Tibial artery (tissue), 4 donors: ENCODE measurements at regions not wholly inside any gene's neighbourhood (a gene's known extent, or its start where the extent isn't known, plus 50 kb on each side); places are given as distances from the start of the nearest gene placed in this dataset.

Experiments
- DNase-seq, 2 donors: peaks; one replicate each; pipeline ENCODE4 v3.0.0-alpha.2; 2019
- H3K27ac ChIP-seq, 2 donors: fragments of 200-600 bp; sonication (generic) in 1 of 2; 1 replicate in 1 of 2; 2 replicates in 1 of 2; pipeline ENCODE4 v1.5.1; 2018 to 2019; ENCODE audit warnings: mild to moderate bottlenecking in 1 of 2
- H3K27me3 ChIP-seq, 2 donors: fragments of 200-600 bp; sonication (generic) in 1 of 2; one replicate each; pipeline versions ENCODE4 v1.5.1 to v1.6.0; 2016 to 2019
- H3K36me3 ChIP-seq, 3 donors: fragments of 200-600 bp; sonication (generic) in 2 of 3; one replicate each; pipeline ENCODE4 v1.5.1; 2016 to 2019; ENCODE audit warnings: mild to moderate bottlenecking in 2 of 3
- H3K4me1 ChIP-seq, 4 donors: fragments of 200-600 bp; sonication (generic) in 2 of 4; 1 replicate in 3 of 4; 2 replicates in 1 of 4; pipeline ENCODE4 v1.5.1; 2016 to 2019
- H3K4me3 ChIP-seq, 2 donors: fragments of 200-600 bp; sonication (generic) in 1 of 2; 1 replicate in 1 of 2; 2 replicates in 1 of 2; pipeline ENCODE4 v1.5.1; 2018 to 2019; ENCODE audit warnings: mild to moderate bottlenecking in 2 of 2
- H3K9me3 ChIP-seq, 3 donors: fragments of 200-600 bp; sonication (generic) in 1 of 3; one replicate each; pipeline ENCODE4 v1.5.1; 2016 to 2019
- intact Hi-C: fragments of 100-400 bp; cut with DNase I; formaldehyde crosslinking; loops from one replicate; pipeline ENCODE4 v1.15.0; 2023; ENCODE audit warnings: low total_unique reads
- TF ChIP-seq, protein P1 (sequence below), 2 experiments: fragments of 200-600 bp in 1 of 2; fragments of 450-650 bp in 1 of 2; IDR thresholded peaks; one replicate each; pipeline ENCODE4 v1.5.1; 2017 to 2019; ENCODE audit warnings: antibody characterized with exemption in 2 of 2, mild to moderate bottlenecking in 1 of 2, moderate library complexity in 1 of 2

DNA sequence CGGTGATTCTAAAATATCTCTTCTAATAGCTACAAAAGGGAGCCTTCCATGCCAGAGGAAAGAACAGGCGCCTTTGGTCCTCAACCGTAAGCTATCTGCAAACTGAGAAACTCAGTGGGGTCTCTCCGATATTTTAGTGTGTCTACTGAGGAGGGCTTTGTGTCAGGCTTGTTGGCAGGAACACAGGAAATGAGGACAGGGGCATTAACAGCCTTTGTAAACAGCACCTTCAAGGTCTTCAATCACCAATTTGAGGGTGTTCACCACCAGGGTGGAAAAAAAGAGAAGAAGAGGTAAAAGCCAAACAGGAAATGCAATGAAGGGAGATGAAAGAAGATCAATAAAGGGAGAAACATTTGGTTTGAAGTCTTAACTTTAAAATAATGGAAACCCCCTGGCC, 580.1 kb upstream of the SALL1 start:
- H3K27me3 ChIP-seq, result no peaks in the 10 kb centered on the region
- intact Hi-C loops, result no loop called here
- H3K4me3 ChIP-seq, result no peak overlapping the region
- DNase-seq, result no peak
- no peaks in the 10 kb centered on the region for H3K36me3 ChIP-seq
- no peaks in the 10 kb centered on the region for H3K4me1 ChIP-seq
- no peak overlapping the region for H3K27ac ChIP-seq
- TF ChIP-seq, protein P1, sequence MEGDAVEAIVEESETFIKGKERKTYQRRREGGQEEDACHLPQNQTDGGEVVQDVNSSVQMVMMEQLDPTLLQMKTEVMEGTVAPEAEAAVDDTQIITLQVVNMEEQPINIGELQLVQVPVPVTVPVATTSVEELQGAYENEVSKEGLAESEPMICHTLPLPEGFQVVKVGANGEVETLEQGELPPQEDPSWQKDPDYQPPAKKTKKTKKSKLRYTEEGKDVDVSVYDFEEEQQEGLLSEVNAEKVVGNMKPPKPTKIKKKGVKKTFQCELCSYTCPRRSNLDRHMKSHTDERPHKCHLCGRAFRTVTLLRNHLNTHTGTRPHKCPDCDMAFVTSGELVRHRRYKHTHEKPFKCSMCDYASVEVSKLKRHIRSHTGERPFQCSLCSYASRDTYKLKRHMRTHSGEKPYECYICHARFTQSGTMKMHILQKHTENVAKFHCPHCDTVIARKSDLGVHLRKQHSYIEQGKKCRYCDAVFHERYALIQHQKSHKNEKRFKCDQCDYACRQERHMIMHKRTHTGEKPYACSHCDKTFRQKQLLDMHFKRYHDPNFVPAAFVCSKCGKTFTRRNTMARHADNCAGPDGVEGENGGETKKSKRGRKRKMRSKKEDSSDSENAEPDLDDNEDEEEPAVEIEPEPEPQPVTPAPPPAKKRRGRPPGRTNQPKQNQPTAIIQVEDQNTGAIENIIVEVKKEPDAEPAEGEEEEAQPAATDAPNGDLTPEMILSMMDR (IDR thresholded peaks at IDR 0.05), result no peak
- H3K9me3 ChIP-seq, result no peaks in the 10 kb centered on the region

DNA sequence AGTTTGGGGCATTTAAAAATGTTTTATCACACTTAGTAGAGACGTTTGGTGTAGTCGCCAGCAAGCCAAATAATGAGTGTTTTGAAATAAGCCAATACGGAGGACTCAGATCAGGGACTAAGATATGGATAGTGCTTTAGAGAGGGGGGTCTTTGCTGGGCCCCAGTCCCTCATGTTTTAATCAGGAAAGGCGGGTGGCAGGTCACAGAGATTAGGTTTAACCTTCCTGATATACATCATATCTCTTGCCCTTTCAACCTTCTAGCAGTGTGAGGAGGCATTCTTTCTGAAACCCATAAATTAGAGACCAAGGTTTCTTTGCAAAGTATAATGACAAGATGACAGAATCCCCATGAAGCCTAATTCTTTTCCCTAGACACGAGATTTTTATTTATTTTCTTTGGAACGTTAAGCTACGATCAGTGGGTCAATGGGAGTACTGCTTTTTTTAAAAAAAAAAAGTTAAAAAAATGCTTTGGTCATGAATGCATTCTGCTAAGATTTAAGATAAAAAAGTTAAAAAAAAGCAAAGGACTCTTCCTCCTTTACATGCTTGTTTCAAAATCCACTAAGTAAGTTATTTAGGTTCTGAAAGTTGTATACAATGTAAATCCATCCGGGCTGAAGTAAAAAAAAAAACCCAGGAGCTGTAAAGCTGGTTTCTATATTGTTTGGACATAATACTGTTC, 572.1 kb upstream of the SALL1 start:
- intact Hi-C loops, result no loop called here
- Histone ChIP-seq H3K27ac (no peak overlapping the region), H3K9me3 (no peaks in the 10 kb centered on the region), H3K4me1 (no peaks in the 10 kb centered on the region), H3K27me3 (no peaks in the 10 kb centered on the region), H3K4me3 (no peak overlapping the region), H3K36me3 (no peaks in the 10 kb centered on the region)
- no peak for DNase-seq
- TF ChIP-seq, protein P1 (IDR thresholded peaks at IDR 0.05), result no peak

DNA sequence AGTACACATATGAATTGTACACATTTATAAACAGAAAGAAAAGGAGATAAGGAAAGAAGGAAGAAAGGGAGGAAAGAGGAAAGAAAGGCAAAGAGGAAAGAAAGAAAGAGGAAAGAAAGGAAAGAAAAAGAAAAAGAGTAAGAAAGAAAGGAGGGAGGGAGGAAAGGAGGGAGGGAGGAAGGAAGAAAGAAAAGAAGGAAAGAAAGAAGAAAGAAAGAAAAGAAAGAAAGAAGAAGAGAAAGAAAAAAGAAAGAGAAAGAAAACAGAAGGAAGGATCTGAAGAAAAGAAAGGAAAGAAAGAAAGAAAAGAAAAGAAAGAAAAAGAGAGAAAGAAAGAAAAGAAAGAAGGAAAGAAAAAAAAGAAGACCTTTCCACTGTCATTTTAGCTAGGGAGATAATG, 571.4 kb upstream of the SALL1 start:
- no peaks in the 10 kb centered on the region for H3K9me3 ChIP-seq
- no peaks in the 10 kb centered on the region for H3K4me1 ChIP-seq
- no peak for DNase-seq
- H3K27me3 ChIP-seq, result no peaks in the 10 kb centered on the region
- H3K36me3 ChIP-seq, result no peaks in the 10 kb centered on the region
- H3K27ac ChIP-seq, result no peak overlapping the region
- H3K4me3 ChIP-seq, result no peak overlapping the region
- intact Hi-C loops, result no loop called here
- TF ChIP-seq, protein P1 (IDR thresholded peaks at IDR 0.05), result no peak

DNA sequence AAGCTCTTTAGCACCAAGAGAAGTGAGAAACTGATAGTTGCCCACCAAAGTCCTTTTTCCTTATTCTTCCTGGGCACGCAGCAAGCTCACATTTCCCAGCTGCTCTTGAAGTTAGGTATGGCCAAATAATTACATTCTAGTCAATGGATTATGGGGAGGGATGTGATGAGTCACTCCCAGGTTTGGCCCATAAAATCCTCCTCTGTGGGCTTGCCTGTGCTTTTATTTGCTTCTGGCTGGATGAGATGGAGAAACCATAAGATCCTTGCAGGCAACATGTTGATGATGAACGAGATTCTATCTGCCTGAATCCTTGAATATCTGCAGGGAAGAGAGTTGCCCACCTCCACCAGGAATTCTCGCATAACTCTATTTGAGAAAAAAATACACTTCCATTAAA, 568.3 kb upstream of the SALL1 start:
- no peaks in the 10 kb centered on the region for H3K4me1 ChIP-seq
- no peak overlapping the region for H3K4me3 ChIP-seq
- no peaks in the 10 kb centered on the region for H3K27me3 ChIP-seq
- intact Hi-C loops, result no loop called here
- TF ChIP-seq, protein P1 (IDR thresholded peaks at IDR 0.05), result no peak
- H3K9me3 ChIP-seq, result peaks cover 0 to 4% (median 0%) of the 10 kb centered on the region in 3 donors
- H3K36me3 ChIP-seq, result no peaks in the 10 kb centered on the region
- H3K27ac ChIP-seq, result no peak overlapping the region
- DNase-seq, result no peak

DNA sequence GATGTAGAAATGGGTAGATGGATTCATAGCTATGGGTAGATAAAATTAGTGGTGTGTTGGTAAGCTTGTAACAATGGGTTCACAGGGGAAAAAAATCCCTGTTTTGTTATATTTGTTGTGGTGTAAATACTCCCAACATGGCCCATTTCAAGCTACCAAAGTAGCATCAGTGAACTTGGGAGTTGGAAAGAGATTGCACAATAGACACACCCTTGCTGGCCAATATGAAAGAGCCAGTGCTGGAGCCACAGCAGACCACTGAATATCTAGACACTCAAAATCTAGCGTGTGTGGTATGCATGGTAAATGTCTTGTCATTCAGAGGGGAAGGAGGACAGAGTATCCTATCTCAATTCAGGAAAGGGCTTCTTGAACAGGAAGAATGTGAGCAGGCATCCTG, 565.1 kb upstream of the SALL1 start:
- peaks cover 0 to 7% (median 0%) of the 10 kb centered on the region in 3 donors for H3K9me3 ChIP-seq
- intact Hi-C loops, result no loop called here
- H3K36me3 ChIP-seq, result no peaks in the 10 kb centered on the region
- H3K27me3 ChIP-seq, result no peaks in the 10 kb centered on the region
- H3K4me3 ChIP-seq, result no peak overlapping the region
- no peak for DNase-seq
- TF ChIP-seq, protein P1 (IDR thresholded peaks at IDR 0.05), result no peak
- no peaks in the 10 kb centered on the region for H3K4me1 ChIP-seq
- no peak overlapping the region for H3K27ac ChIP-seq

DNA sequence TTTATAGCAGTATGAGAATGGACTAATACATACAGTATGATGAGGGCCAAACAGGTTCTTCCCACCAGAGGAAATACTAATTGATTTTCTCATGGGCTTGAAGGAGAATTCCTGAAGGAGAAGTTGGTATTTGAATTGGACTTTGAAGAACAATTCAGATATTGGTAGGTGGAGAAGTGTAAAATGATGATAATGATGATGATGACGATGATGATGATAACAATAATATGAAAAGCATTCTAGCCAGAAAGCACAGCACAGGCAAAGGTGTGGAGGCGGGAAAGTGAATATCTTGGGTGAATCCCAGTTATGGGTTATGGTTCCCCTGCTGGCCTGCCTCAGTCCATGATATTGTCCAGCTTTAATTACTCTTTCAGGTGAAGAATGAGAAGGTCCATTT, 562.4 kb upstream of the SALL1 start:
- H3K27ac ChIP-seq, result no peak overlapping the region
- peaks cover 0 to 7% (median 0%) of the 10 kb centered on the region in 3 donors for H3K9me3 ChIP-seq
- TF ChIP-seq, protein P1 (IDR thresholded peaks at IDR 0.05), result no peak
- no peaks in the 10 kb centered on the region for H3K36me3 ChIP-seq
- H3K4me3 ChIP-seq, result no peak overlapping the region
- no peaks in the 10 kb centered on the region for H3K4me1 ChIP-seq
- intact Hi-C loops, result no loop called here
- DNase-seq, result no peak
- H3K27me3 ChIP-seq, result no peaks in the 10 kb centered on the region
